ENCODE measurements at regions not wholly inside any gene's neighbourhood (a gene's known extent, or its start where the extent isn't known, plus 50 kb on each side); places are given as distances from the start of the nearest gene placed in this dataset.

- TF ChIP-seq KDM1A (IDR thresholded peaks at IDR 0.05; ENCODE audit: low read depth) (no peak), REST (IDR thresholded peaks at IDR 0.05) (no peak), CTCF (IDR thresholded peaks at IDR 0.05) (no peak), POLR2A (IDR thresholded peaks at IDR 0.05; ENCODE audit: low read length) (no peak), MYC (IDR thresholded peaks at IDR 0.05; ENCODE audit: borderline replicate concordance, low read length) (no peak), RAD21 (conservative IDR thresholded peaks at IDR 0.05 in 1 of 2, IDR thresholded peaks at IDR 0.05 in 1 of 2) (no peak), RCOR1 (IDR thresholded peaks at IDR 0.05; ENCODE audit: low read depth, low read length) (no peak), JUNB (IDR thresholded peaks at IDR 0.05) (no peak), CHD2 (IDR thresholded peaks at IDR 0.05; ENCODE audit: low read length, partially characterized antibody) (no peak), CEBPB (IDR thresholded peaks at IDR 0.05) (no peak), ZNF302 (CRISPR knock-in tag; IDR thresholded peaks at IDR 0.05) (no peak)
Measured at GRCh38 chr13:86737334-86737932, 933.7 kb upstream of the SLITRK5 start.
